PC-9 (cell line): ENCODE measurements at regions not wholly inside any gene's neighbourhood (a gene's known extent, or its start where the extent isn't known, plus 50 kb on each side); places are given as distances from the start of the nearest gene placed in this dataset.

Source experiments
- BruUV-seq: library from RNA; stranded (reverse); fragments of 400-500 nt; replicated peaks from 2 replicates; lab custom pipeline; 2021; lab: Mats Ljungman, UMichigan
- CTCF ChIA-PET: fragments of 300-600 bp; sonication (Branson Sonifier 250); formaldehyde crosslinking; loops from one replicate; lab custom pipeline; 2022; ENCODE audit warnings: antibody characterized with exemption; lab: Charles Lee
- POLR2A ChIA-PET: fragments of 300-600 bp; sonication (Branson Sonifier 250); formaldehyde crosslinking; loops from one replicate; lab custom pipeline; 2022; ENCODE audit warnings: antibody characterized with exemption; ENCODE audit not compliant: unreplicated experiment; lab: Charles Lee
- DNase-seq, 2 experiments: peaks; one replicate each; pipeline versions ENCODE4 v3.0.0 to v3.0.0-alpha.2; 2015 to 2022; ENCODE audit warnings: mixed read lengths in 1 of 2
- H2AFZ ChIP-seq: fragments of 200-600 bp; sonication (generic); 2 replicates; pipeline ENCODE4 v1.8.1; 2017; ENCODE audit warnings: antibody characterized with exemption
- H3F3A ChIP-seq: fragments of 200-600 bp; sonication (generic); 2 replicates; pipeline ENCODE4 v1.8.1; 2017; ENCODE audit warnings: antibody characterized with exemption, mild to moderate bottlenecking, low read depth; ENCODE audit not compliant: insufficient read depth
- H3K27ac ChIP-seq: fragments of 200-600 bp; sonication (generic); 2 replicates; pipeline ENCODE4 v1.6.1; 2016; ENCODE audit warnings: mixed run types
- H3K27me3 ChIP-seq: fragments of 200-600 bp; sonication (generic); 2 replicates; pipeline ENCODE4 v1.6.1; 2016; ENCODE audit warnings: low read depth, mixed run types; ENCODE audit not compliant: insufficient read depth
- H3K36me3 ChIP-seq: fragments of 200-600 bp; sonication (generic); 2 replicates; pipeline ENCODE4 v1.6.1; 2016; ENCODE audit warnings: low read depth, mixed run types
- H3K4me1 ChIP-seq: fragments of 200-600 bp; sonication (generic); replicated peaks from 2 replicates; pipeline ENCODE4 v1.6.1; 2016; ENCODE audit warnings: mixed run types; ENCODE audit not compliant: insufficient read depth
- H3K4me2 ChIP-seq: fragments of 200-600 bp; sonication (generic); 2 replicates; pipeline ENCODE4 v1.6.1; 2017; ENCODE audit warnings: mixed run types
- H3K4me3 ChIP-seq: fragments of 200-600 bp; sonication (generic); 2 replicates; pipeline ENCODE4 v1.6.1; 2016; ENCODE audit warnings: mixed run types
- H3K79me2 ChIP-seq: fragments of 200-600 bp; sonication (generic); 2 replicates; pipeline ENCODE4 v1.6.1; 2017; ENCODE audit warnings: low read depth, mixed run types
- H3K9me2 ChIP-seq: fragments of 200-600 bp; sonication (generic); 2 replicates; pipeline ENCODE4 v1.8.1; 2017; ENCODE audit warnings: mild to moderate bottlenecking; ENCODE audit not compliant: insufficient read depth
- H3K9me3 ChIP-seq: fragments of 200-600 bp; sonication (generic); 2 replicates; pipeline ENCODE4 v1.8.1; 2016; ENCODE audit warnings: low read depth; ENCODE audit not compliant: insufficient read depth
- H4K20me1 ChIP-seq: fragments of 200-600 bp; sonication (generic); 2 replicates; pipeline ENCODE4 v1.8.1; 2017; ENCODE audit not compliant: insufficient read depth
- EZH2 ChIP-seq: fragments of 200-600 bp; sonication (generic); IDR thresholded peaks from 2 replicates; pipeline ENCODE4 v1.8.0; 2017; ENCODE audit warnings: antibody characterized with exemption, low read depth
- intact Hi-C: fragments of 100-400 bp; cut with micrococcal nuclease; formaldehyde crosslinking; loops from one replicate; pipeline ENCODE4 v1.10.0; 2022; ENCODE audit not compliant: unreplicated experiment
- TF ChIP-seq, protein P1 (sequence below): fragments of 200-600 bp; sonication (generic); conservative IDR thresholded peaks from 2 replicates; pipeline ENCODE4 v1.6.1; 2017; ENCODE audit warnings: mixed run types, antibody characterized with exemption, mild to moderate bottlenecking, moderate library complexity

DNA sequence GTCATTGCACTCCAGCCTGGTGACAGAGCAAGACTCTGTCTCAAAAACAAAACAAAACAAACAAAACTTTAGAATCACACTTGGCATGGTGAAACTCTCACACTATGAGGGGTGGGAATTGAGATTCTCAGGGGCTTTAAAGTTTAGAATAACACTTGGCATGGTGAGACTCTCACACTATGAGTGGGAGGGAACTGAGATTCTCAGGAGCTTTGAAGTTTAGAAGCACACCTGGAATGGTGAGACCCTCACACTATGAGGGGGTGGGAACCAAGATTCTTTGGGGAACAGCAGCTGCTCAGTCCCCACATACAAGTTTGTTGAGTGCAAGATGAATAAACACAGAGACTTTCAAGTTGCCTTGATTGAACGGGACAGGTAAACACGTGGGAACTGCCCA lies 149.4 kb downstream of the HSD17B3 start:
- DNase-seq, result no peak
- Histone ChIP-seq H3K4me3 (no peak overlapping the region), H3K36me3 (no peaks in the 10 kb centered on the region), H3K27ac (no peak overlapping the region), H3K79me2 (no peaks in the 10 kb centered on the region), H2AFZ (no peak overlapping the region), H4K20me1 (no peaks in the 10 kb centered on the region), H3K4me1 (no peaks in the 10 kb centered on the region), H3K9me2 (no peaks in the 10 kb centered on the region), H3F3A (no peaks in the 10 kb centered on the region), H3K4me2 (no peak overlapping the region), H3K27me3 (peaks cover 46% of the 10 kb centered on the region), H3K9me3 (no peaks in the 10 kb centered on the region)
- POLR2A ChIA-PET, result no interaction called here
- CTCF ChIA-PET, result no interaction called here
- no peak for TF ChIP-seq EZH2
- TF ChIP-seq, protein P1, sequence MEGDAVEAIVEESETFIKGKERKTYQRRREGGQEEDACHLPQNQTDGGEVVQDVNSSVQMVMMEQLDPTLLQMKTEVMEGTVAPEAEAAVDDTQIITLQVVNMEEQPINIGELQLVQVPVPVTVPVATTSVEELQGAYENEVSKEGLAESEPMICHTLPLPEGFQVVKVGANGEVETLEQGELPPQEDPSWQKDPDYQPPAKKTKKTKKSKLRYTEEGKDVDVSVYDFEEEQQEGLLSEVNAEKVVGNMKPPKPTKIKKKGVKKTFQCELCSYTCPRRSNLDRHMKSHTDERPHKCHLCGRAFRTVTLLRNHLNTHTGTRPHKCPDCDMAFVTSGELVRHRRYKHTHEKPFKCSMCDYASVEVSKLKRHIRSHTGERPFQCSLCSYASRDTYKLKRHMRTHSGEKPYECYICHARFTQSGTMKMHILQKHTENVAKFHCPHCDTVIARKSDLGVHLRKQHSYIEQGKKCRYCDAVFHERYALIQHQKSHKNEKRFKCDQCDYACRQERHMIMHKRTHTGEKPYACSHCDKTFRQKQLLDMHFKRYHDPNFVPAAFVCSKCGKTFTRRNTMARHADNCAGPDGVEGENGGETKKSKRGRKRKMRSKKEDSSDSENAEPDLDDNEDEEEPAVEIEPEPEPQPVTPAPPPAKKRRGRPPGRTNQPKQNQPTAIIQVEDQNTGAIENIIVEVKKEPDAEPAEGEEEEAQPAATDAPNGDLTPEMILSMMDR, result no peak
- intact Hi-C loops, result no loop called here
- BruUV-seq, result no TSS peak

DNA sequence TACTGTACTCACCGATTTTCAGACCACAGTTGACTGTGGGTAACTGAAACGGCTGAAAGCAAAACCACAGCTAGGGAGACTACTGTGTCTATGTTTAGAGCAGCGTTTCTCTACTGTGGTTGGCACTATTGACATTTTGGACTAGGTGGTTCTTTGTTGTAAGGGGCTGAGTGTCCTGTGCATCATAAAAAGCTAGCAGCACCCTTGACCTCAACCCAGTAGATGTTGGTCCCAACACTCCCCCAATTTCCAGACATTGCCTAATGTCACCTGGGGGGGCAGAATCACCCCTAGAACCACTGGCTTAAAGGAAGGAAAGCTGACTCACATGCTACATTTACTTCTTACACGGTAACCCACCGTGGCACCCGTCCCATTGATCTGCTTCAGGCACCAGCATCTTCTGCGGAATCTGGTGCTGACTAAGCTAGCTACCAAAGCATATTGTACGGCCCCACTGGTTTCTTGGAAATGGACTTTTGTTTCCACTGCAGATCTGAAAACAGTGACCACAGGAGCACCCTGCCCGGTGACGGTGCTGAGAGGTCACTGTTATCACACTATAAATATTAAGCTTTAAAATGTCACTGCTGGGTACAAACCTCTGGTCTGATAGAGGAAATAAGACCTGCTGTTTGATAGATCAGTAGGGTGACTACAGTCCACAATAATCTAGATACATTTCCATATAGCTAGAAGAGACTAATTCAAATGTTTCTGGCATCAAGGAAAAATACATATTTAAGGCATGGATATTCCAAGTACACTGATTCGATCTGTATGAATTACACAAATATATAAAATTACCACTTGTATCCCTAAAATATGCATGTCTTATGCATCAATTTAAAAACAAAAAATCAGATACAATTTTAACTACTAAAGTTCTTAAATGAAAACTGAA lies 151.4 kb downstream of the HSD17B3 start:
- Histone ChIP-seq H3K9me2 (no peaks in the 10 kb centered on the region), H2AFZ (no peak overlapping the region), H3K36me3 (no peaks in the 10 kb centered on the region), H3K9me3 (no peaks in the 10 kb centered on the region), H3K79me2 (no peaks in the 10 kb centered on the region), H3K4me3 (no peak overlapping the region), H3K4me2 (no peak overlapping the region), H3K4me1 (no peaks in the 10 kb centered on the region), H3F3A (no peaks in the 10 kb centered on the region), H3K27me3 (peaks cover 60% of the 10 kb centered on the region), H4K20me1 (no peaks in the 10 kb centered on the region), H3K27ac (no peak overlapping the region)
- ChIA-PET CTCF (no interaction called here), POLR2A (interaction anchor here (0.6 kb wide), 1 partner anchor 1022 kb away, joined by 4 read pairs; no protein-coding TSS in a partner anchor)
- BruUV-seq, result no TSS peak
- intact Hi-C loops, result loop anchor here (2.0 kb wide), 1 partner anchor 36 kb away; no protein-coding TSS in a partner anchor
- TF ChIP-seq EZH2, result no peak
- TF ChIP-seq, protein P1, result no peak
- DNase-seq, result no peak

DNA sequence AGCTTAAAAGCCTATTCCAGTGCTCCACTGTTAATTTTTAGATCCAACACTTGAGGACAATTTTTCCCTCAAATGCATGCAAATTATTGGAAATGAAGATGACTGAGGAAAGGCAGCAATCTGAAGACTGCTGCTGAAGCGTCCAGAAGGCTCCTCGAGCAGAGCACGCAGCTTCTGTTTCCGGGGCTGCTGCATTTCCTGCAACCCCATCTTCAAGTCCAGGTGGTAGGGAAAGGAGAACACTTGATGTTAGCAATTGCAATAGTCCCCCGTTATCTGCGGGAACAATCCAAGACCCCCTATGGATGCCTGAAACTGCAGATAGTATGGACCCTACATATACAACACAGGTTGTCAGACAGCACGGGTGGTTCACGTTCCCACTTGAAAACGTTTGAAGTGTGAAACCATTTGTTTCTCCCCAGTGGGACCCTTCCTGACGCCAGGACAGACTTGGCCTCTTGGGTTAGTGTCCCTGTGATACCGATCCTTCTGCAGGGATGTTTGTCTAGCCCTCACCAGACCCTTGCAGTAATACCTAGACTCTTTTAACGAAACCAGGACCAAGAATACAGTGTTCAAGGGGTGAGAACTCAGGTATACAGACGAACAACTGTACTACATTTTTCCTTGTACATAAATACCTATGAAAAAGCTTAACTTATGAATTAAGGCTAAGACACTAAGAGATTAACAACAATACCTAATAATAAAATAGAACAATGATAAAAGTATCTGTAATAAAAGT lies 152.3 kb downstream of the HSD17B3 start:
- ChIA-PET CTCF (no interaction called here), POLR2A (interaction anchor here (0.6 kb wide), 1 partner anchor 1021 kb away, joined by 4 read pairs; no protein-coding TSS in a partner anchor)
- Histone ChIP-seq H2AFZ (no peak overlapping the region), H3F3A (no peaks in the 10 kb centered on the region), H4K20me1 (no peaks in the 10 kb centered on the region), H3K27me3 (peaks cover 69% of the 10 kb centered on the region), H3K4me1 (no peaks in the 10 kb centered on the region), H3K36me3 (no peaks in the 10 kb centered on the region), H3K4me2 (no peak overlapping the region), H3K79me2 (no peaks in the 10 kb centered on the region), H3K9me2 (no peaks in the 10 kb centered on the region), H3K4me3 (no peak overlapping the region), H3K27ac (no peak overlapping the region), H3K9me3 (no peaks in the 10 kb centered on the region)
- no peak for TF ChIP-seq EZH2
- TF ChIP-seq, protein P1, result no peak
- intact Hi-C loops, result loop anchor here (2.0 kb wide), 1 partner anchor 37 kb away; no protein-coding TSS in a partner anchor
- no peak for DNase-seq
- no TSS peak for BruUV-seq
